ENCODE measurements at regions not wholly inside any gene's neighbourhood (a gene's known extent, or its start where the extent isn't known, plus 50 kb on each side); places are given as distances from the start of the nearest gene placed in this dataset.

- H3K23ac ChIP-seq (ENCODE audit: low read length): no peak overlapping the region
- H3K4me1 ChIP-seq (ENCODE audit: control insufficient read depth, low read depth, low read length): no peaks in the 10 kb centered on the region
- H4K5ac ChIP-seq (ENCODE audit: low read length): no peak overlapping the region
- H3K18ac ChIP-seq (ENCODE audit: low read length): no peak overlapping the region
- no peaks in the 10 kb centered on the region for H3K27me3 ChIP-seq (ENCODE audit: insufficient read depth, low read length, poor library complexity)
- H3K56ac ChIP-seq (ENCODE audit: low read length): no peak overlapping the region
- no peak overlapping the region for H4K8ac ChIP-seq (ENCODE audit: low read depth, low read length)
- no peaks in the 10 kb centered on the region for H3K79me2 ChIP-seq (ENCODE audit: control insufficient read depth, insufficient read depth, low read length)
- no peak overlapping the region for H3K4me3 ChIP-seq (ENCODE audit: low read length)
- WGBS (ENCODE audit: extremely low coverage, insufficient coverage, low lambda C conversion rate): no CpG with 5 or more reads among the region's 3 CpGs
- no peak overlapping the region for H3K27ac ChIP-seq (ENCODE audit: low read depth, low read length)
- no peaks in the 10 kb centered on the region for H3K36me3 ChIP-seq (ENCODE audit: control insufficient read depth, insufficient read depth, low read length)
- DNase-seq: no peak
- H3K79me1 ChIP-seq (ENCODE audit: low read length): no peaks in the 10 kb centered on the region
- H3K4me2 ChIP-seq (ENCODE audit: low read length): no peak overlapping the region
- no peak overlapping the region for H2BK120ac ChIP-seq (ENCODE audit: low read depth, low read length)
- H2BK5ac ChIP-seq (ENCODE audit: low read length): no peak overlapping the region
- H2BK15ac ChIP-seq (replicated peaks; ENCODE audit: low read depth): no peak overlapping the region
- H2AK5ac ChIP-seq (ENCODE audit: low read length): no peak overlapping the region
- no peak overlapping the region for H3K4ac ChIP-seq (ENCODE audit: low read depth, low read length)
- no peak overlapping the region for H3K9ac ChIP-seq (ENCODE audit: low read length)
Observed at GRCh38 chr12:46950094-46950493, 124.3 kb upstream of the SLC38A4 start.

- H2AK5ac ChIP-seq (ENCODE audit: low read length): no peak overlapping the region
Observed at GRCh38 chr12:46952880-46953483, 126.4 kb upstream of the PCED1B start.

GRCh38 chr12:46956451-46957035 lies 122.9 kb upstream of the PCED1B start:
- no peaks in the 10 kb centered on the region for H3K79me1 ChIP-seq (ENCODE audit: low read length)
- no peaks in the 10 kb centered on the region for H3K79me2 ChIP-seq (ENCODE audit: control insufficient read depth, insufficient read depth, low read length)
- H3K27me3 ChIP-seq (ENCODE audit: insufficient read depth, low read length, poor library complexity): no peaks in the 10 kb centered on the region
- DNase-seq: no peak
- H2BK120ac ChIP-seq (ENCODE audit: low read depth, low read length): no peak overlapping the region
- H3K4me1 ChIP-seq (ENCODE audit: control insufficient read depth, low read depth, low read length): no peaks in the 10 kb centered on the region
- H3K18ac ChIP-seq (ENCODE audit: low read length): no peak overlapping the region
- no peak overlapping the region for H2AK5ac ChIP-seq (ENCODE audit: low read length)
- no CpG with 5 or more reads among the region's 5 CpGs for WGBS (ENCODE audit: extremely low coverage, insufficient coverage, low lambda C conversion rate)
- no peak overlapping the region for H4K5ac ChIP-seq (ENCODE audit: low read length)
- H3K9ac ChIP-seq (ENCODE audit: low read length): no peak overlapping the region
- no peak overlapping the region for H3K27ac ChIP-seq (ENCODE audit: low read depth, low read length)
- no peak overlapping the region for H3K4ac ChIP-seq (ENCODE audit: low read depth, low read length)
- no peak overlapping the region for H2BK15ac ChIP-seq (replicated peaks; ENCODE audit: low read depth)
- H3K4me3 ChIP-seq (ENCODE audit: low read length): no peak overlapping the region
- no peak overlapping the region for H3K23ac ChIP-seq (ENCODE audit: low read length)
- H2BK5ac ChIP-seq (ENCODE audit: low read length): no peak overlapping the region
- H3K56ac ChIP-seq (ENCODE audit: low read length): no peak overlapping the region
- H4K8ac ChIP-seq (ENCODE audit: low read depth, low read length): no peak overlapping the region
- no peak overlapping the region for H3K4me2 ChIP-seq (ENCODE audit: low read length)
- H3K36me3 ChIP-seq (ENCODE audit: control insufficient read depth, insufficient read depth, low read length): no peaks in the 10 kb centered on the region

More at GRCh38 chr12:46952880-46953483, 126.4 kb upstream of the PCED1B start:
- no peak overlapping the region for H4K8ac ChIP-seq (ENCODE audit: low read depth, low read length)
- no peaks in the 10 kb centered on the region for H3K79me2 ChIP-seq (ENCODE audit: control insufficient read depth, insufficient read depth, low read length)
- H3K4me3 ChIP-seq (ENCODE audit: low read length): no peak overlapping the region
- no peak for DNase-seq
- H3K36me3 ChIP-seq (ENCODE audit: control insufficient read depth, insufficient read depth, low read length): no peaks in the 10 kb centered on the region
- H2BK5ac ChIP-seq (ENCODE audit: low read length): no peak overlapping the region
- no peaks in the 10 kb centered on the region for H3K4me1 ChIP-seq (ENCODE audit: control insufficient read depth, low read depth, low read length)
- no peak overlapping the region for H3K23ac ChIP-seq (ENCODE audit: low read length)
- H2BK120ac ChIP-seq (ENCODE audit: low read depth, low read length): no peak overlapping the region
- H3K27ac ChIP-seq (ENCODE audit: low read depth, low read length): no peak overlapping the region
- no peak overlapping the region for H3K18ac ChIP-seq (ENCODE audit: low read length)
- no peak overlapping the region for H3K4me2 ChIP-seq (ENCODE audit: low read length)
- no CpG with 5 or more reads among the region's 1 CpG for WGBS (ENCODE audit: extremely low coverage, insufficient coverage, low lambda C conversion rate)
- H2BK15ac ChIP-seq (replicated peaks; ENCODE audit: low read depth): no peak overlapping the region
- H3K9ac ChIP-seq (ENCODE audit: low read length): no peak overlapping the region
- no peaks in the 10 kb centered on the region for H3K27me3 ChIP-seq (ENCODE audit: insufficient read depth, low read length, poor library complexity)
- H3K56ac ChIP-seq (ENCODE audit: low read length): no peak overlapping the region
- H3K4ac ChIP-seq (ENCODE audit: low read depth, low read length): no peak overlapping the region
- no peaks in the 10 kb centered on the region for H3K79me1 ChIP-seq (ENCODE audit: low read length)
- no peak overlapping the region for H4K5ac ChIP-seq (ENCODE audit: low read length)

- H3K56ac ChIP-seq (ENCODE audit: low read length): no peak overlapping the region
- H3K4me3 ChIP-seq (ENCODE audit: low read length): no peak overlapping the region
- no peak overlapping the region for H3K23ac ChIP-seq (ENCODE audit: low read length)
- no peak overlapping the region for H2AK5ac ChIP-seq (ENCODE audit: low read length)
- H3K4me1 ChIP-seq (ENCODE audit: control insufficient read depth, low read depth, low read length): no peaks in the 10 kb centered on the region
- H2BK120ac ChIP-seq (ENCODE audit: low read depth, low read length): no peak overlapping the region
- no peak overlapping the region for H4K8ac ChIP-seq (ENCODE audit: low read depth, low read length)
- no peaks in the 10 kb centered on the region for H3K79me2 ChIP-seq (ENCODE audit: control insufficient read depth, insufficient read depth, low read length)
- no CpG with 5 or more reads among the region's 3 CpGs for WGBS (ENCODE audit: extremely low coverage, insufficient coverage, low lambda C conversion rate)
- H4K5ac ChIP-seq (ENCODE audit: low read length): no peak overlapping the region
- no peaks in the 10 kb centered on the region for H3K27me3 ChIP-seq (ENCODE audit: insufficient read depth, low read length, poor library complexity)
- H3K9ac ChIP-seq (ENCODE audit: low read length): no peak overlapping the region
- DNase-seq: no peak
- no peaks in the 10 kb centered on the region for H3K79me1 ChIP-seq (ENCODE audit: low read length)
- no peak overlapping the region for H2BK5ac ChIP-seq (ENCODE audit: low read length)
- H3K36me3 ChIP-seq (ENCODE audit: control insufficient read depth, insufficient read depth, low read length): no peaks in the 10 kb centered on the region
- no peak overlapping the region for H3K27ac ChIP-seq (ENCODE audit: low read depth, low read length)
- no peak overlapping the region for H3K4me2 ChIP-seq (ENCODE audit: low read length)
- H3K18ac ChIP-seq (ENCODE audit: low read length): no peak overlapping the region
- no peak overlapping the region for H3K4ac ChIP-seq (ENCODE audit: low read depth, low read length)
- no peak overlapping the region for H2BK15ac ChIP-seq (replicated peaks; ENCODE audit: low read depth)
Observed at GRCh38 chr12:46958053-46958452, 121.4 kb upstream of the PCED1B start.

GRCh38 chr12:46958599-46959290 lies 120.7 kb upstream of the PCED1B start:
- Histone ChIP-seq H2AK5ac (ENCODE audit: low read length) (no peak overlapping the region), H3K4me2 (ENCODE audit: low read length) (no peak overlapping the region), H3K18ac (ENCODE audit: low read length) (no peak overlapping the region), H2BK15ac (replicated peaks; ENCODE audit: low read depth) (no peak overlapping the region), H3K4me3 (ENCODE audit: low read length) (no peak overlapping the region), H3K23ac (ENCODE audit: low read length) (no peak overlapping the region), H2BK5ac (ENCODE audit: low read length) (no peak overlapping the region), H4K5ac (ENCODE audit: low read length) (no peak overlapping the region), H3K79me1 (ENCODE audit: low read length) (no peaks in the 10 kb centered on the region), H3K4ac (ENCODE audit: low read depth, low read length) (no peak overlapping the region), H4K8ac (ENCODE audit: low read depth, low read length) (no peak overlapping the region), H3K36me3 (ENCODE audit: control insufficient read depth, insufficient read depth, low read length) (no peaks in the 10 kb centered on the region), H3K9ac (ENCODE audit: low read length) (no peak overlapping the region), H3K27ac (ENCODE audit: low read depth, low read length) (no peak overlapping the region), H3K79me2 (ENCODE audit: control insufficient read depth, insufficient read depth, low read length) (no peaks in the 10 kb centered on the region), H3K27me3 (ENCODE audit: insufficient read depth, low read length, poor library complexity) (no peaks in the 10 kb centered on the region), H3K4me1 (ENCODE audit: control insufficient read depth, low read depth, low read length) (no peaks in the 10 kb centered on the region), H2BK120ac (ENCODE audit: low read depth, low read length) (no peak overlapping the region), H3K56ac (ENCODE audit: low read length) (no peak overlapping the region)
- no CpG with 5 or more reads among the region's 2 CpGs for WGBS (ENCODE audit: extremely low coverage, insufficient coverage, low lambda C conversion rate)
- no peak for DNase-seq

Data from mesendoderm (in vitro differentiated cells).